Keratinocyte (primary cell): ENCODE measurements at regions not wholly inside any gene's neighbourhood (a gene's known extent, or its start where the extent isn't known, plus 50 kb on each side); places are given as distances from the start of the nearest gene placed in this dataset.

Experiments
- DNase-seq: peaks from one replicate; pipeline ENCODE4 v3.0.0-alpha.2; 2011; ENCODE audit warnings: low read depth, missing footprints, low spot score
- FAIRE-seq: peaks from 2 replicates; lab custom pipeline; 2011; peaks lifted over from hg19 to GRCh38; lab: Jason Lieb, UNC
- H2AFZ ChIP-seq: 2 replicates; pipeline ENCODE4 v1.6.0; 2012; ENCODE audit warnings: low read length, control low read depth, inconsistent platforms; ENCODE audit not compliant: control insufficient read depth
- H3K27ac ChIP-seq: 2 replicates; pipeline ENCODE4 v1.5.1; 2011; ENCODE audit warnings: low read length; ENCODE audit not compliant: control insufficient read depth, insufficient read depth
- H3K27me3 ChIP-seq: 3 replicates; pipeline ENCODE4 v1.6.0; 2011; ENCODE audit warnings: low read length; ENCODE audit not compliant: control insufficient read depth, insufficient read depth; ENCODE audit errors: extremely low read depth
- H3K36me3 ChIP-seq, 2 experiments: 2 replicates in 1 of 2; 3 replicates in 1 of 2; pipeline ENCODE4 v1.5.1; 2011; ENCODE audit warnings: low read length in 2 of 2, mild to moderate bottlenecking in 1 of 2; ENCODE audit not compliant: control insufficient read depth in 2 of 2, insufficient read depth in 2 of 2; ENCODE audit errors: extremely low read depth in 1 of 2
- H3K4me1 ChIP-seq: 3 replicates; pipeline ENCODE4 v1.5.1; 2011; ENCODE audit warnings: low read length; ENCODE audit not compliant: control insufficient read depth, insufficient read depth; ENCODE audit errors: extremely low read depth
- H3K4me2 ChIP-seq: 3 replicates; pipeline ENCODE4 v1.6.0; 2011; ENCODE audit warnings: low read depth, low read length; ENCODE audit not compliant: control insufficient read depth, insufficient read depth; ENCODE audit errors: extremely low read depth
- H3K4me3 ChIP-seq, 3 experiments: fragments of 200-600 bp in 1 of 3; sonication (generic) in 1 of 3; 2 replicates in 2 of 3; 3 replicates in 1 of 3; pipeline ENCODE4 v1.5.1; 2011 to 2016; ENCODE audit warnings: low read length in 3 of 3, mild to moderate bottlenecking in 3 of 3, control low read depth in 2 of 3, inconsistent platforms in 1 of 3, low read depth in 1 of 3, mixed read lengths in 1 of 3, mixed run types in 1 of 3, moderate library complexity in 1 of 3; ENCODE audit not compliant: control insufficient read depth in 2 of 3, insufficient read depth in 2 of 3; ENCODE audit errors: extremely low read depth in 1 of 3
- H3K79me2 ChIP-seq: 2 replicates; pipeline ENCODE4 v1.6.0; 2012; ENCODE audit warnings: low read length; ENCODE audit not compliant: control insufficient read depth, insufficient read depth
- H3K9ac ChIP-seq: 3 replicates; pipeline ENCODE4 v1.6.0; 2011; ENCODE audit warnings: low read length; ENCODE audit not compliant: control insufficient read depth, insufficient read depth; ENCODE audit errors: extremely low read depth
- H3K9me1 ChIP-seq: 3 replicates; pipeline ENCODE4 v1.6.0; 2011; ENCODE audit warnings: low read length; ENCODE audit not compliant: control insufficient read depth, insufficient read depth; ENCODE audit errors: extremely low read depth
- H3K9me3 ChIP-seq: 2 replicates; pipeline ENCODE4 v1.5.1; 2012; ENCODE audit warnings: low read depth, low read length; ENCODE audit not compliant: control insufficient read depth
- H4K20me1 ChIP-seq: 3 replicates; pipeline ENCODE4 v1.6.0; 2011; ENCODE audit warnings: low read length; ENCODE audit not compliant: control insufficient read depth, insufficient read depth; ENCODE audit errors: extremely low read depth
- CTCF ChIP-seq, 3 experiments: IDR thresholded peaks in 1 of 3; conservative IDR thresholded peaks in 1 of 3; optimal IDR thresholded peaks in 1 of 3; 2 replicates in 2 of 3; 3 replicates in 1 of 3; pipeline versions ENCODE3 to v1.5.1; 2011; ENCODE audit warnings: low read length in 3 of 3, mild to moderate bottlenecking in 3 of 3, moderate library complexity in 2 of 3, control low read depth in 1 of 3, inconsistent platforms in 1 of 3; ENCODE audit not compliant: insufficient read depth in 2 of 3; ENCODE audit errors: extremely low read depth in 1 of 3
- EZH2 ChIP-seq: IDR thresholded peaks from one replicate; pipeline ENCODE4 v1.6.1; 2012; ENCODE audit warnings: inconsistent platforms, mild to moderate bottlenecking, low read length, moderate library complexity
- dilution Hi-C: fragments of 300-500 bp; cut with MboI; formaldehyde crosslinking; loops from one replicate; pipeline ENCODE4 v1.7.0; 2020; ENCODE audit warnings: low sequenced_read_pairs; ENCODE audit not compliant: extremely low pct_ligation_motif_present

GRCh38 chr1:4916610-4917009 lies 262.2 kb downstream of the AJAP1 start:
- TF ChIP-seq EZH2 = no peak
- TF ChIP-seq CTCF (optimal IDR thresholded peaks at IDR 0.05 in 1 of 3, IDR thresholded peaks at IDR 0.05 in 1 of 3, conservative IDR thresholded peaks at IDR 0.05 in 1 of 3; ENCODE audit: extremely low read depth in 1 of 3, insufficient read depth in 2 of 3, low read length in 3 of 3) = no peak
- DNase-seq = no peak
- dilution Hi-C loops = no loop called here
- no peaks in the 10 kb centered on the region for H3K36me3 ChIP-seq
- FAIRE-seq = no peak
- H3K27ac ChIP-seq = no peak overlapping the region
- H3K4me2 ChIP-seq = no peak overlapping the region
- H2AFZ ChIP-seq = no peak overlapping the region
- H3K4me3 ChIP-seq = no peak overlapping the region
- no peaks in the 10 kb centered on the region for H3K27me3 ChIP-seq
- H3K9ac ChIP-seq = no peak overlapping the region
- no peaks in the 10 kb centered on the region for H3K9me3 ChIP-seq
- no peaks in the 10 kb centered on the region for H3K4me1 ChIP-seq
- no peaks in the 10 kb centered on the region for H3K9me1 ChIP-seq
- H3K79me2 ChIP-seq = no peaks in the 10 kb centered on the region
- no peaks in the 10 kb centered on the region for H4K20me1 ChIP-seq

- FAIRE-seq (no peak), DNase-seq (no peak)
- Histone ChIP-seq H3K27ac (no peak overlapping the region), H3K27me3 (no peaks in the 10 kb centered on the region), H3K36me3 (no peaks in the 10 kb centered on the region), H3K4me3 (no peak overlapping the region), H2AFZ (no peak overlapping the region), H3K9me3 (no peaks in the 10 kb centered on the region), H3K4me2 (no peak overlapping the region), H3K4me1 (no peaks in the 10 kb centered on the region), H3K9ac (no peak overlapping the region), H4K20me1 (no peaks in the 10 kb centered on the region), H3K9me1 (no peaks in the 10 kb centered on the region), H3K79me2 (no peaks in the 10 kb centered on the region)
- no peak for TF ChIP-seq CTCF (optimal IDR thresholded peaks at IDR 0.05 in 1 of 3, IDR thresholded peaks at IDR 0.05 in 1 of 3, conservative IDR thresholded peaks at IDR 0.05 in 1 of 3; ENCODE audit: extremely low read depth in 1 of 3, insufficient read depth in 2 of 3, low read length in 3 of 3)
- no peak for TF ChIP-seq EZH2
- dilution Hi-C loops = no loop called here
Observed at GRCh38 chr1:4915154-4915553, 260.7 kb downstream of the AJAP1 start.
